IMR-90 (cell line): ENCODE measurements at regions not wholly inside any gene's neighbourhood (a gene's known extent, or its start where the extent isn't known, plus 50 kb on each side); places are given as distances from the start of the nearest gene placed in this dataset.

Experiments
- CHD1 ChIP-seq: IDR thresholded peaks from 2 replicates; pipeline ENCODE4 v1.6.1; 2012; ENCODE audit warnings: low read depth, low read length, improper control_type of control experiment
- MAFK ChIP-seq: IDR thresholded peaks from 2 replicates; pipeline ENCODE4 v1.6.1; 2012; ENCODE audit warnings: low read depth, low read length, improper control_type of control experiment
- NFE2L2 ChIP-seq: fragments of 150-350 bp; IDR thresholded peaks from 2 replicates; pipeline ENCODE4 v1.6.1; 2016; ENCODE audit warnings: low read depth, mild to moderate bottlenecking, low read length
- RAD21 ChIP-seq: IDR thresholded peaks from 2 replicates; pipeline ENCODE4 v1.6.1; 2012; ENCODE audit warnings: low read length, improper control_type of control experiment
- RFX5 ChIP-seq: IDR thresholded peaks from 2 replicates; pipeline ENCODE4 v1.8.0; 2012; ENCODE audit warnings: low read depth, mild to moderate bottlenecking, low read length, moderate library complexity
- SMC3 ChIP-seq: fragments of 150-350 bp; IDR thresholded peaks from 2 replicates; pipeline ENCODE4 v1.6.1; 2016; ENCODE audit warnings: low read depth, mild to moderate bottlenecking, antibody characterized with exemption, low read length, moderate library complexity
- TF ChIP-seq, protein P1 (sequence below): conservative IDR thresholded peaks from 2 replicates; pipeline ENCODE4 v1.5.1; 2012; ENCODE audit warnings: mild to moderate bottlenecking, low read depth, low read length, improper control_type of control experiment
- TF ChIP-seq, protein P2 (sequence below): fragments of 150-350 bp; IDR thresholded peaks from 2 replicates; pipeline ENCODE4 v1.6.1; 2016; ENCODE audit warnings: low read depth, mild to moderate bottlenecking, low read length, moderate library complexity, borderline replicate concordance
- TF ChIP-seq, protein P3 (sequence below): fragments of 150-350 bp; IDR thresholded peaks from 2 replicates; pipeline ENCODE4 v1.6.1; 2017; ENCODE audit warnings: mild to moderate bottlenecking, antibody characterized with exemption, low read length, low read depth

DNA sequence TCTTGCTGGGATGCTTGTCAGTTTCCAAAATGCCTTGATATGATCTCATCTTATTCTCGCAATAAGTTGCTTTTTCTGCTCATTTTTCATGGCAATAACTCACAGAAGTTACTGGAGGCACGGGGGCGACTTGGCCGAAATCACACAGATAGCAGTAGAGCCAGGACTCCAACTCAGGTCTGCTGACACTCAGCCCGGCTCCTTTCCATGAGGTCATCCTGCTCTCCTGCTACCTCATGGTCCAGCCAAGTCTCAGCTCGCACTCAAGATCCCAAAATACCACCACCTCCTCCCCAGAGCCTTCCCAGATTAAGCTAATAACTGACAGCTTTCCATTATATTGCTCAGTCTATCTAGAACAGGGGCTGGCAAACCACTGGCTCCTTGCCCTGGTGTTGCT, 269.5 kb downstream of the MAP2K4 start:
- no peak for TF ChIP-seq NFE2L2
- TF ChIP-seq, protein P1, sequence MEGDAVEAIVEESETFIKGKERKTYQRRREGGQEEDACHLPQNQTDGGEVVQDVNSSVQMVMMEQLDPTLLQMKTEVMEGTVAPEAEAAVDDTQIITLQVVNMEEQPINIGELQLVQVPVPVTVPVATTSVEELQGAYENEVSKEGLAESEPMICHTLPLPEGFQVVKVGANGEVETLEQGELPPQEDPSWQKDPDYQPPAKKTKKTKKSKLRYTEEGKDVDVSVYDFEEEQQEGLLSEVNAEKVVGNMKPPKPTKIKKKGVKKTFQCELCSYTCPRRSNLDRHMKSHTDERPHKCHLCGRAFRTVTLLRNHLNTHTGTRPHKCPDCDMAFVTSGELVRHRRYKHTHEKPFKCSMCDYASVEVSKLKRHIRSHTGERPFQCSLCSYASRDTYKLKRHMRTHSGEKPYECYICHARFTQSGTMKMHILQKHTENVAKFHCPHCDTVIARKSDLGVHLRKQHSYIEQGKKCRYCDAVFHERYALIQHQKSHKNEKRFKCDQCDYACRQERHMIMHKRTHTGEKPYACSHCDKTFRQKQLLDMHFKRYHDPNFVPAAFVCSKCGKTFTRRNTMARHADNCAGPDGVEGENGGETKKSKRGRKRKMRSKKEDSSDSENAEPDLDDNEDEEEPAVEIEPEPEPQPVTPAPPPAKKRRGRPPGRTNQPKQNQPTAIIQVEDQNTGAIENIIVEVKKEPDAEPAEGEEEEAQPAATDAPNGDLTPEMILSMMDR, result no peak
- TF ChIP-seq, protein P2, sequence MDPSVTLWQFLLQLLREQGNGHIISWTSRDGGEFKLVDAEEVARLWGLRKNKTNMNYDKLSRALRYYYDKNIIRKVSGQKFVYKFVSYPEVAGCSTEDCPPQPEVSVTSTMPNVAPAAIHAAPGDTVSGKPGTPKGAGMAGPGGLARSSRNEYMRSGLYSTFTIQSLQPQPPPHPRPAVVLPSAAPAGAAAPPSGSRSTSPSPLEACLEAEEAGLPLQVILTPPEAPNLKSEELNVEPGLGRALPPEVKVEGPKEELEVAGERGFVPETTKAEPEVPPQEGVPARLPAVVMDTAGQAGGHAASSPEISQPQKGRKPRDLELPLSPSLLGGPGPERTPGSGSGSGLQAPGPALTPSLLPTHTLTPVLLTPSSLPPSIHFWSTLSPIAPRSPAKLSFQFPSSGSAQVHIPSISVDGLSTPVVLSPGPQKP, result no peak
- TF ChIP-seq, protein P3, sequence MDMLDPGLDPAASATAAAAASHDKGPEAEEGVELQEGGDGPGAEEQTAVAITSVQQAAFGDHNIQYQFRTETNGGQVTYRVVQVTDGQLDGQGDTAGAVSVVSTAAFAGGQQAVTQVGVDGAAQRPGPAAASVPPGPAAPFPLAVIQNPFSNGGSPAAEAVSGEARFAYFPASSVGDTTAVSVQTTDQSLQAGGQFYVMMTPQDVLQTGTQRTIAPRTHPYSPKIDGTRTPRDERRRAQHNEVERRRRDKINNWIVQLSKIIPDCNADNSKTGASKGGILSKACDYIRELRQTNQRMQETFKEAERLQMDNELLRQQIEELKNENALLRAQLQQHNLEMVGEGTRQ, result no peak
- no peak for TF ChIP-seq RAD21
- TF ChIP-seq MAFK, result no peak
- TF ChIP-seq RFX5, result no peak
- TF ChIP-seq CHD1, result no peak
- no peak for TF ChIP-seq SMC3
